HG03378 (cell line): ENCODE measurements at regions not wholly inside any gene's neighbourhood (a gene's known extent, or its start where the extent isn't known, plus 50 kb on each side); places are given as distances from the start of the nearest gene placed in this dataset.
A peak's percentile ranks its signal among the peaks of the same experiment; 100 is the strongest.
"Not testable (repeated sequence)": the region's sequence is repeated elsewhere in the genome, so short reads cannot be mapped to it uniquely, and the experiment has no call there.

Experiments
- ATAC-seq: cut with Tn5 transposase; IDR thresholded peaks from one replicate; pipeline ENCODE4 v1.9.1; 2021; ENCODE audit warnings: mild to moderate bottlenecking, moderate library complexity; ENCODE audit not compliant: unreplicated experiment

DNA sequence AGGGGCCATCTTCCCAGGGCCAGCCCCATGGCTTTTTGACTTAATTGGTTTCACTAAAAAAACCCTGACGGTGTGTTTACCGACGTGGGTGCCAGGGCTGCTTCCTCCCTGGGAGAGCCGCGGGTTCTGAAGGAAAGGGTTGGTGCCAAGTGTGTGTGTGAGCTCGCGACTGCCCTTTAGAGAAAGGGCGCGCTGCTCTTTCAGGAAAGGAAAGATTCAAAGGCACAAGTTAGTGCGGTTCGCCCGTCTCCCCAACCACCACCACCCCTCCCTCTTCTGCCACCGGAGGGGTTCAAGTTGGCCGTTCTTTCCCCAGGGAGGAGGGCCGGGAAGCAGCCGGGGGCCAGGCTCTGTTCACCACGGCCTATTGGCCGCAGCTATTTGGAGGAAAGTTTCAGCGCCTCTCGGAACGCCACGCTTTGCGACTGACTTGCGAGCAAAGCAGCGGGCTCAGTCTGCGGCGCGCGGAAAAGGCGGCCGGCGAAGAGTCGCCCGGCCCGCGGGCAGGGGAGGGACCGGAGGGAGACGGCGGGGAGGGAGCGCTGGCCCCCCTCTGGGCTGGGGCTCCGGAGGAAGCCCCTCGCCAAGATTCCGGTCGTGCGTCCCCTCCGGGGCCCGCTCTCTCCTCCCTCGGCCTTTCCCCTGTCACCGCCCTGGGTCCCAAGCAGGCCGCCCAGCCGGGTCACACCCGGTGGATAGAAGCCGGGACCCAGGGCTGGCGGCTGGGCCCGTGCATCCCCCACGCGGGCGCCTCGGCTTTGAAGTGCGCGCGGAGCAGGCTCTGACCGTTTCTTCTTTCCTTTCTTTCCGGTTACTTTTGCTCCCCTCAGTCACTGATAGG, 165.9 kb upstream of the PPP1R3A start:
- ATAC-seq: no peak

GRCh38 chr7:114084002-114084471, 165.2 kb upstream of the PPP1R3A start:
- no peak for ATAC-seq

GRCh38 chr7:114083166-114084001, 164.6 kb upstream of the PPP1R3A start:
- ATAC-seq: no peak

DNA sequence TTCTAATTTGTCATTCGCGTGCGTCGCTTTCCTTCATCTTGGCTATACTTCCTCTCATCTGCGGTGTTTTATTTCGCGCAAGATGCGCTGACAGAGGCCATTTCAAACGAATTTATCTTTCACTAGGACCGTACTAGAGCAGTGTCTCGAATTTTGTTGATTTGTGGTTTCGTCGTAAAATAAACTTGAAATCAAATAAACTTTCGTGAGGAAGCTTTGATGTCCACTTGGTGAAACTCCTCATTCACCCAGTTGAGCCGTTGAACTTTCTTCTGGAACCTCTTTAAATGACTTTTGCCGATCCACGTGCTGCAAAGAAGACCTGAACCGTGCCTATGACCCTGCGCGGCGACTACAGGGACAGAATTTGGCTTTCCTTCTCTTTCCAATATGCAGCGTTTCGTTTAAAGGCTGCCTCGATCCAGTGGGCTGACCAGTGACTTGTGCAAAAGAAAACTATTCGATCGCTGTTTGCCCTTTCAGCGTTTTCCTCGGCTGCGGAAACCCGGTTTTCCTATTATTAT, 163.9 kb upstream of the PPP1R3A start:
- no peak for ATAC-seq

DNA sequence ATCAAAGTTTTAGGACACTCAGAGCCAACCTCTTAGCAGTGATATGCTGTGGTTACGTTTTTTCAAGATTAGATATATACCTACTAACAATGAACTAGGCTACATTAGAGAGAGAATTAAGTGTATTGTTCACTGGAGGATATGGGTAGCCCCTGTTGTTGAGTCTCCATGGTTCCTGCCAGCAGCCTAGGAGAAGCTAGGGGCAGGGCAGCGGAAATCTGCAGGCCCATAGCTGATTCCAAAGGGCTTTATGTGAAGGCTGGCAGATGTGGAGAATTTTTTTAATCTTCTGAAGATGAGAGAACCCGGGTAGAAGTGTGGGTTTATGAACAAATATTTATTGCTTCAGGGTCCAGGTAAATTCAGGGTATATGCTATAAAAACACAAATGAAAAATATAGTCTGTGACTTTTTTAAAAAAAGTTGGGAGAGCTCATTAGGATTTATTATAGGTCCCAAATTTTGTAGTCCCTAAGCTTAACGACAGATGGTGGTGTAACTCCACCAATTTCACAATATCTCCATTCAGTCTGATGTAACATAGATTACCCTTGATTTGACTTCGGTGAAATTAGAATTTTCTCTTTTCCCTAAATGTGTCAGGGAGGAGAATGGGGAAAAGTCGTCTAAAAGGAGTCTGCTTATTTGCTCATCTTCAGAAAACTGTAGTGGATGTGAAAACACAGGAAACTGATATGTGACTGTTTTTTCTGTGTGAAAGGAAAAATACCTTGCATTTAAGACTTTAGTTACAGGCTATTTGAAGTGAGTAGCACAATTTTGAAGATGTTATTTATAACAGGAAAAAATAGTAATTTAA, 163.0 kb upstream of the PPP1R3A start:
- peak; percentile 48 for ATAC-seq

GRCh38 chr7:114077158-114077524, 158.3 kb upstream of the PPP1R3A start:
- ATAC-seq: not testable (repeated sequence)

DNA sequence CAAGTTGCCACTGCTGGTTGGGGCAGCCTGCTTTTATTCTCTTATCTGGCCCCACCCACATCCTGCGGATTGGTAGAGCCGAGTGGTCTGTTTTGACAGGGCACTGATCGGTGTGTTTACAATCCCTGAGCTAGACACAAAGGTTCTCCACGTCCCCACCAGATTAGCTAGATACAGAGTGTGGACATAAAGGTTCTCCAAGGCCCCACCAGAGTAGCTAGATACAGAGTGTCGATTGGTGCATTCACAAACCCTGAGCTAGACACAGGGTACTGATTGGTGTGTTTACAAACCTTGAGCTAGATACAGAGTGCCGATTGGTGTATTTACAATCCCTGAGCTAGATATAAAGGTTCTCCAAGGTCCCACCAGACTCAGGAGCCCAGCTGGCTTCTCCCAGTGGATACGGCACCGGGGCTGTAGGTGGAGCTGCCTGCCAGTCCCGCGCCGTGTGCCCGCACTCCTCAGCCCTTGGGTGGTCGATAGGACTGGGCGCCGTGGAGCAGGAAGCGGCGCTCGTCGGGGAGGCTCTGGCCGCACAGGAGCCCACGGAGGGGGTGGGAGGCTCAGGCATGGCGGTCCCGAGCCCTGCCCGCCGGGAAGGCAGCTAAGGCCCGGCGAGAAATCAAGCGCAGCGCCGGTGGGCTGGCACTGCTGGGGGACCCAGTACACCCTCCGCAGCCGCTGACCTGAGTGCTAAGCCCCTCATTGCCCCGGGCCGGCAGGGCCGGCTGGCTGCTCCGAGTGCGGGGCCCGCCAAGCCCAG, 157.8 kb upstream of the PPP1R3A start:
- not testable (repeated sequence) for ATAC-seq

GRCh38 chr7:114073701-114074100, 154.9 kb upstream of the PPP1R3A start:
- no peak for ATAC-seq

GRCh38 chr7:114070246-114070645, 151.4 kb upstream of the PPP1R3A start:
- no peak for ATAC-seq

GRCh38 chr7:114062810-114063209, 144.0 kb upstream of the PPP1R3A start:
- ATAC-seq: no peak

DNA sequence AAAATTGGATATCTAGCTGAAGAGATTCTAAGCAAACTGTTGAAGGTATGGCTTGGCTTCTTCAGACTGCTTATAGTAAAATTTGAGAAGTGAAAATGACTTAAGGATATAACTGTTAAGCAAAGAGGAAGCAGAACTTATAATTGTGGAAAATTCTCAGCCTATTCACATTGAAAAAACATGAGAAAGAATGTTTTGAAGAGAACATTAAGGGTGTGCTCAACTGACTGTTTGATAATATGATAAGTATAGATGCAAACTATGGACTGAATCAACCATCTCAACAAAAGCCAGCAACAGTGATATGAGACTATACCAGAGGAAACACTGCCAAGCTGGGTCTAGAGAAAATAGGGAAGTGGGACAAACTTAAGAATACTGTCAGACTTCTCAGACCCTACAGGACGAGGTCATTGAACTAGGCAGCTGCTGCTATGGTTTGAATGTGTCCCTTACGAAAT, 133.1 kb upstream of the PPP1R3A start:
- ATAC-seq: peak; percentile 93

GRCh38 chr7:114050571-114050970, 131.8 kb upstream of the PPP1R3A start:
- ATAC-seq: no peak

DNA sequence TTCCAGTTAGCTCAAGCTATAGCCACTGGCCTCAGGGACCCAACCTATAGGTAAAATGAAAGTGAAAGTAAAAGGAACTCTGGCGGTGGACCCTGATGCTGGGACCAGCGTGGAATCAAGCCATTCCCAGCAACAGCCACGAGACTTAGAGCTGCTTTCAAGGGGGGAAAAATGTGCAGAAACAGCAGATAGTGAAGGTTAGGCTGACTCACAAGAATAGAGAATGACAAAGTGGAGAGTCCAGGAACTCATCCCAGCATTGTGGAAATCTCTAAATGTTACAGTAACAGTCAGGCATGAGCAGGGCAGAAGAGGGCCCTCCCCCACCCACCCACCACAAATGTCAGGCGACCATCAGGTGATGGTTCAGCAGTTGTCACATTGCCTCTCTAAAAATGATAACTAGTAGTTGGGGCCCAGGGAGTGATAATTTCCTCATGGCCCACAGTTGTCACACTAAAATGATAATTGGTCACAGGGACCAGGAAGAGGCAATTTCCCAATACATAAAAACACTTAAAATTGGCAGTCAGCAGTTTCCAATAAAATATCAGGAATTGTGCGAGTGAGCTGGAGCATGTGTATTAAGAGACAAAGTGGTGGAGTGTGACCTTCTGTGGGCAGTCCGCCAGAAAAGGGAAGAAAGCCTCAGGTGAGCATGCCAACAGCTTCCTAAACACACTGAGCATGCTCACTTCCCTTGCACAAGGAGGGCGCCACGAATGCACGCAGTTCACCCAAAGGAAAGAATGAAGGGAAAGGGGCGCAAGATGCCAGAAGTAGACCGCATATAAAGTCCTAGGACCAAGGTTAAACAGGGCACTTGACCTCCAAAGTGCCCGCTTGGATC, 129.8 kb upstream of the PPP1R3A start:
- ATAC-seq: no peak

GRCh38 chr7:114047889-114048288, 129.1 kb upstream of the PPP1R3A start:
- no peak for ATAC-seq

- ATAC-seq: no peak
Measured at GRCh38 chr7:114033475-114033874, 114.7 kb upstream of the PPP1R3A start.

GRCh38 chr7:114026486-114027089, 107.8 kb upstream of the PPP1R3A start:
- peak; percentile 86 for ATAC-seq

DNA sequence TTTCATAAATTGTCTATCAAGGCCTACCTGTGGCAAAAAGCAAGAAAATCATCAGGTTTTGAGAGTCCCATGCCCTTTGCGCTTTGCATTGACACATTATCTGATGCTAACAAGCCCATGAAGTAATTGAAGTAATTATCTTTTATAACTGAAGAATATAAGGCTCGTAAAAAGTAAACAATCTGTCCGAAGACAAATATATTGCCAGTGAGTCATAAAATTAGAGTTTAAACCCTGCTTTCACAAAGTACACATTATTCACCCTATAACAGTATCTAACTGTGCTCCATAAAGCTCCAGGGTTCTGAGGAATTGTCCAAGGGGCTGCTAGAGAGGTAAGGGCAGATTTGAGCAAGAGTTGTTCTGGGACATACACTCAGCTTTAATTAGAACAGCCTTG, 102.3 kb upstream of the PPP1R3A start:
- ATAC-seq: no peak

- no peak for ATAC-seq
Measured at GRCh38 chr7:114008696-114009095, 89.9 kb upstream of the PPP1R3A start.

- no peak for ATAC-seq
Measured at GRCh38 chr7:114007386-114007785, 88.6 kb upstream of the PPP1R3A start.
